HepG2 (cell line): ENCODE measurements at regions not wholly inside any gene's neighbourhood (a gene's known extent, or its start where the extent isn't known, plus 50 kb on each side); places are given as distances from the start of the nearest gene placed in this dataset.

Source experiments
- ATF1 ChIP-seq: IDR thresholded peaks from 2 replicates; pipeline ENCODE4 v1.6.1; 2016; ENCODE audit warnings: mild to moderate bottlenecking, control low read depth
- SMC3 ChIP-seq: IDR thresholded peaks from 2 replicates; pipeline ENCODE4 v1.6.1; 2011; ENCODE audit warnings: low read length, improper control_type of control experiment
- U2AF2 ChIP-seq: fragments of 200-400 bp; formaldehyde crosslinking; IDR thresholded peaks from 2 replicates; pipeline ENCODE4 v1.6.1; 2017; ENCODE audit warnings: low read depth, mild to moderate bottlenecking, low read length
- ZNF556 ChIP-seq: sonication (generic); formaldehyde crosslinking; IDR thresholded peaks from 2 replicates; pipeline ENCODE4 v1.4.0; 2020; ENCODE audit warnings: mild to moderate bottlenecking, missing genetic modification reagents, borderline replicate concordance
- ZSCAN20 ChIP-seq: sonication (generic); formaldehyde crosslinking; IDR thresholded peaks from 2 replicates; pipeline ENCODE4 v1.4.0; 2020; ENCODE audit warnings: missing genetic modification reagents, mild to moderate bottlenecking, borderline replicate concordance
- TF ChIP-seq, protein P1 (sequence below): sonication (generic); formaldehyde crosslinking; IDR thresholded peaks from 2 replicates; pipeline ENCODE4 v1.5.0; 2020; ENCODE audit warnings: missing genetic modification reagents, mild to moderate bottlenecking, borderline replicate concordance
- TF ChIP-seq, protein P2 (sequence below): sonication (generic); formaldehyde crosslinking; IDR thresholded peaks from 2 replicates; pipeline ENCODE4 v1.5.0; 2020; ENCODE audit warnings: mild to moderate bottlenecking, missing genetic modification reagents, moderate library complexity

DNA sequence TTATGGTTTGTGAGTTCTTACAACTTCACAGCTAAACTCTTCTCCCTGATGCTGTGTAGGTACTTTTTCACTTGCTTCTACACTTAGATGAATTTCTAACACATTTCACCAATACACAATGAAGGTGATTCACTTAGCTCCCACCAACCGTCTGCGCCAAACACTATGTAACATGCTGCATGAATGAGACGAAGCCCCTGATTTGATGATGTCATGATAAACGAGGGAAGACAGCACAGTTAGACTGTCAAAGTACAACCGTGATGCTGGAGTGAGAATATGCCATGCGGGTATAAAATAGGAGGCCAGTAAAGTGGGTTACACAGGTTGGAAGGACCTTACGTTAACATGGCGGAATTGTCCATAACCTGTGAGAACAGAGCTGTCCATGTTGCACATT, 100.8 kb downstream of the KCNA4 start:
- TF ChIP-seq, protein P1, sequence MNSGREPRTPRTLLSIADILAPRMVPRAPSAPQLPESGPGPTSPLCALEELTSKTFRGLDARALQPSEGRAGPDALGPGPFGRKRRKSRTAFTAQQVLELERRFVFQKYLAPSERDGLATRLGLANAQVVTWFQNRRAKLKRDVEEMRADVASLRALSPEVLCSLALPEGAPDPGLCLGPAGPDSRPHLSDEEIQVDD = no peak
- TF ChIP-seq ZNF556 (CRISPR knock-in tag) (no peak), U2AF2 (no peak), SMC3 (no peak), ZSCAN20 (CRISPR knock-in tag) (no peak), ATF1 (CRISPR knock-in tag) (no peak)
- TF ChIP-seq, protein P2, sequence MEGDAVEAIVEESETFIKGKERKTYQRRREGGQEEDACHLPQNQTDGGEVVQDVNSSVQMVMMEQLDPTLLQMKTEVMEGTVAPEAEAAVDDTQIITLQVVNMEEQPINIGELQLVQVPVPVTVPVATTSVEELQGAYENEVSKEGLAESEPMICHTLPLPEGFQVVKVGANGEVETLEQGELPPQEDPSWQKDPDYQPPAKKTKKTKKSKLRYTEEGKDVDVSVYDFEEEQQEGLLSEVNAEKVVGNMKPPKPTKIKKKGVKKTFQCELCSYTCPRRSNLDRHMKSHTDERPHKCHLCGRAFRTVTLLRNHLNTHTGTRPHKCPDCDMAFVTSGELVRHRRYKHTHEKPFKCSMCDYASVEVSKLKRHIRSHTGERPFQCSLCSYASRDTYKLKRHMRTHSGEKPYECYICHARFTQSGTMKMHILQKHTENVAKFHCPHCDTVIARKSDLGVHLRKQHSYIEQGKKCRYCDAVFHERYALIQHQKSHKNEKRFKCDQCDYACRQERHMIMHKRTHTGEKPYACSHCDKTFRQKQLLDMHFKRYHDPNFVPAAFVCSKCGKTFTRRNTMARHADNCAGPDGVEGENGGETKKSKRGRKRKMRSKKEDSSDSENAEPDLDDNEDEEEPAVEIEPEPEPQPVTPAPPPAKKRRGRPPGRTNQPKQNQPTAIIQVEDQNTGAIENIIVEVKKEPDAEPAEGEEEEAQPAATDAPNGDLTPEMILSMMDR (CRISPR knock-in tag) = no peak
